Endothelial cell (in vitro differentiated cells): ENCODE measurements at regions not wholly inside any gene's neighbourhood (a gene's known extent, or its start where the extent isn't known, plus 50 kb on each side); places are given as distances from the start of the nearest gene placed in this dataset.

Experiments
- DNase-seq: peaks from one replicate; pipeline ENCODE4 v3.0.0; 2021; ENCODE audit warnings: low spot score
- H3K27ac Mint-ChIP-seq: one replicate; pipeline ENCODE4 v1.8.0; 2021; ENCODE audit warnings: mixed read lengths, inconsistent platforms; ENCODE audit not compliant: unreplicated experiment
- H3K27me3 Mint-ChIP-seq: one replicate; pipeline ENCODE4 v1.8.0; 2021; ENCODE audit warnings: mild to moderate bottlenecking, moderate library complexity, mixed read lengths, inconsistent platforms; ENCODE audit not compliant: unreplicated experiment
- H3K36me3 Mint-ChIP-seq: one replicate; pipeline ENCODE4 v1.8.0; 2021; ENCODE audit warnings: mild to moderate bottlenecking, low read depth, mixed read lengths, inconsistent platforms; ENCODE audit not compliant: unreplicated experiment
- H3K4me1 Mint-ChIP-seq: one replicate; pipeline ENCODE4 v1.8.0; 2021; ENCODE audit warnings: mild to moderate bottlenecking, mixed read lengths, inconsistent platforms; ENCODE audit not compliant: unreplicated experiment
- H3K4me3 Mint-ChIP-seq: one replicate; pipeline ENCODE4 v1.8.0; 2021; ENCODE audit warnings: mild to moderate bottlenecking, mixed read lengths, inconsistent platforms; ENCODE audit not compliant: unreplicated experiment
- H3K9me3 Mint-ChIP-seq: one replicate; pipeline ENCODE4 v1.8.0; 2021; ENCODE audit warnings: mixed read lengths, inconsistent platforms; ENCODE audit not compliant: unreplicated experiment
- TF ChIP-seq, protein P1 (sequence below): fragments of 200-600 bp; sonication (generic); IDR thresholded peaks from one replicate; pipeline ENCODE4 v1.5.0; 2021; ENCODE audit warnings: antibody characterized with exemption; ENCODE audit not compliant: unreplicated experiment

DNA sequence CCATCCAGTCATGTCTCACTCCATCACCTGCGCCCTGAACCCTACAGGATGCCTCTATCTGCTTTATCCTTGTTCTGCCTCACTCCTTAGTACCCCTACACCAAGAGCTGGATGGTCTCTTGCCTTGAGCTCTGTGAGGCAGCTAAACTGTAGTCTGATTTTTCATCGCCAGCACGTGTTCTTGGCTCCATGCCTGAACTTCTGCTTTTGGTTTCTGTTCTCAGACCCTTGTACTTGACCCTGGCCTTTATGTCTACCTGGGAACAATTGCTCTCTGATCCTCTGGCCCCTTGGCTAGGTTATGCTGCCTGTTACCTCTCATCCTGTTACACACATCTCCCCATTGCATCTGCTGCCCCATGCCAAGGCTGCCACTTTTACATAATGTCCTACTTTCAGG is 318.0 kb upstream of the LMCD1 start:
- Mint-ChIP-seq H3K9me3 (no peaks in the 10 kb centered on the region), H3K36me3 (peaks cover 4% of the 10 kb centered on the region), H3K27ac (no peak overlapping the region), H3K27me3 (peaks cover 4% of the 10 kb centered on the region), H3K4me1 (peaks cover 4% of the 10 kb centered on the region), H3K4me3 (no peak overlapping the region)
- DNase-seq: no peak
- TF ChIP-seq, protein P1, sequence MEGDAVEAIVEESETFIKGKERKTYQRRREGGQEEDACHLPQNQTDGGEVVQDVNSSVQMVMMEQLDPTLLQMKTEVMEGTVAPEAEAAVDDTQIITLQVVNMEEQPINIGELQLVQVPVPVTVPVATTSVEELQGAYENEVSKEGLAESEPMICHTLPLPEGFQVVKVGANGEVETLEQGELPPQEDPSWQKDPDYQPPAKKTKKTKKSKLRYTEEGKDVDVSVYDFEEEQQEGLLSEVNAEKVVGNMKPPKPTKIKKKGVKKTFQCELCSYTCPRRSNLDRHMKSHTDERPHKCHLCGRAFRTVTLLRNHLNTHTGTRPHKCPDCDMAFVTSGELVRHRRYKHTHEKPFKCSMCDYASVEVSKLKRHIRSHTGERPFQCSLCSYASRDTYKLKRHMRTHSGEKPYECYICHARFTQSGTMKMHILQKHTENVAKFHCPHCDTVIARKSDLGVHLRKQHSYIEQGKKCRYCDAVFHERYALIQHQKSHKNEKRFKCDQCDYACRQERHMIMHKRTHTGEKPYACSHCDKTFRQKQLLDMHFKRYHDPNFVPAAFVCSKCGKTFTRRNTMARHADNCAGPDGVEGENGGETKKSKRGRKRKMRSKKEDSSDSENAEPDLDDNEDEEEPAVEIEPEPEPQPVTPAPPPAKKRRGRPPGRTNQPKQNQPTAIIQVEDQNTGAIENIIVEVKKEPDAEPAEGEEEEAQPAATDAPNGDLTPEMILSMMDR: no peak

DNA sequence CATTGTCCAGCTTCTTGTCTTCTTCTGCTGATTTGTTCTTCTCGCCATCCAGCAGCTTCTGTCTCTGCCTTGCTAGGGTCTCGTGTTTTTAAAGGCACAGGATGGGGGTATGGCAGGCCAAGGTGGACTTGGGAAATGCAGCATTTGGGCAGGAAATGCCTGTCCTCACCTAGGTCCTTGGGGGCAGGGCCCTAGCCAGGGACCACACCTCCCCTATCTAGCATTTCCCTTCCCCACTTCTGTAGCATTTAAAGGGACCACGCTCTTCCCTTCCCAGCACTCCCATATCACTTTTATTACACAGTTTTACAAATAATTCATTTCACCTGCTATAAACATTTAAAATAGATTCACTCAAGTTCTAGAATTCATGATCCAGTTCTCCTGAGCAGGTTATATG is 315.4 kb upstream of the LMCD1 start:
- Mint-ChIP-seq H3K9me3 (no peaks in the 10 kb centered on the region), H3K27me3 (peaks cover 2% of the 10 kb centered on the region), H3K36me3 (peaks cover 4% of the 10 kb centered on the region), H3K27ac (no peak overlapping the region), H3K4me3 (no peak overlapping the region), H3K4me1 (peaks cover 4% of the 10 kb centered on the region)
- TF ChIP-seq, protein P1: no peak
- no peak for DNase-seq

DNA sequence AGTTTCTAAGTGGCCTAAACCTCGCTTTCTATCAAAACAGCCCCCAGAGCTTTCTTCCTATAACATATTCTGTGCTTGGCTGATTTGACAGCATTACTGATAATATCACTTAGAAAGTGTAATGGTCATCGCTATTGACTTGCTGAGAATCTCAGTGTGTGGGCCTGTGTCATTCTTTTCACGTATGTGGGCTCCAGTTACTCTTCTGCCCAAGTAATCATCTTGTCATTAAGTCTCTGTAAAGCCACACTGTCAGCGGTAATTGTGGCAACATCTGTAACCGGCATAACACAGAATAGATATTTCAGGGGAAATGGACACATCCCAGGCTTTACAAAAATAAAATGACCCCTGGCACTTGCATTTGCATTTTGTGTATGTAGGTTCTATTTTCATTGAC is 313.6 kb upstream of the LMCD1 start:
- Mint-ChIP-seq H3K9me3 (no peaks in the 10 kb centered on the region), H3K4me3 (no peak overlapping the region), H3K4me1 (peaks cover 4% of the 10 kb centered on the region), H3K36me3 (peaks cover 4% of the 10 kb centered on the region), H3K27ac (no peak overlapping the region), H3K27me3 (peaks cover 2% of the 10 kb centered on the region)
- DNase-seq: no peak
- TF ChIP-seq, protein P1: no peak

DNA sequence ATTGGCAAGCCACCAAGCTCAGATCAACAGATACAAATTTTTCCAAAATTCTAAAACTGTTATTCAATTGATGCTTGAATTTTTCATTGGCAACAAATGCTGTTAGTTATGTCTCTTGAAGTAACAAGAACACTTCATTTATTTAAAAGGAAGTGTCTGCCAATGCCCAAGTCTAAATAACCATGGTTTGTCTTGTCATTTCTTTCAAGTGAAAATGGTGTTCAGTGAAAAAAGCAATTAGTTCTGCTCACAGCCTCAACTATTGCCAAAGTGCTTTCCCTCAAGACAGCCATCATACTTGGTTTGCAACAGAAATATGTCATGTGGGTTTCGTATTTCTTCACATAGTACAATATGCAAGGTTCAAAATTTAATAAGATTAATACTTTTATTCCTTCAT is 312.6 kb upstream of the LMCD1 start:
- TF ChIP-seq, protein P1: no peak
- Mint-ChIP-seq H3K4me3 (no peak overlapping the region), H3K27me3 (peaks cover 2% of the 10 kb centered on the region), H3K9me3 (no peaks in the 10 kb centered on the region), H3K27ac (no peak overlapping the region), H3K4me1 (peaks cover 5% of the 10 kb centered on the region), H3K36me3 (peaks cover 4% of the 10 kb centered on the region)
- no peak for DNase-seq

DNA sequence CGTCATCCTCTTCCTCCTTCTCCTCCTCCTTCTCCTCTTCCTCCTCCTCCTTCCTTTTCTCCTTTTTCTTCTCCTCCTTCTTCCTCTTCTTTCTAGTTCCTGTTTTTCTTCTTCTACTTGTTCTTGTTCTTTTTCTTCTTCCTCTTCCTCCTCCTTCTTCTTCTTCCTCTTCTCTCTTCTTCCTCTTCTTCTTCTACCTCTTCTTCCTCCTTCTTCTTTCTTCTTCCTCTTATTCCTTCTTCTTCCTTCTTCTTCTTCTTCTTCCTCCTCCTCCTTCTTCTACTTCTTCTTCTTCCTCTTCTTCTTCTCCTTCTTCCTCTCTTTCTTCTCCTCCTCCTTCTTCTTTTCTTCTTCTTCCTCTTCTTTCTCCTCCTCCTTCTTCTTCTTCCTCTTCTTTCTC is 310.2 kb upstream of the LMCD1 start:
- no peak for DNase-seq
- Mint-ChIP-seq H3K27me3 (peaks cover under 1% of the 10 kb centered on the region), H3K9me3 (no peaks in the 10 kb centered on the region), H3K36me3 (peaks cover 1% of the 10 kb centered on the region), H3K4me1 (peaks cover 5% of the 10 kb centered on the region), H3K27ac (no peak overlapping the region), H3K4me3 (no peak overlapping the region)
- TF ChIP-seq, protein P1: no peak
